DMS153 treated with DMSO at 0.1 percent for 48 hours (cell line): ENCODE measurements at regions not wholly inside any gene's neighbourhood (a gene's known extent, or its start where the extent isn't known, plus 50 kb on each side); places are given as distances from the start of the nearest gene placed in this dataset.

Experiments used
- DNase-seq: peaks from one replicate; lab custom pipeline; 2025; ENCODE audit not compliant: unreplicated experiment; lab: John Stamatoyannopoulos, UW

DNA sequence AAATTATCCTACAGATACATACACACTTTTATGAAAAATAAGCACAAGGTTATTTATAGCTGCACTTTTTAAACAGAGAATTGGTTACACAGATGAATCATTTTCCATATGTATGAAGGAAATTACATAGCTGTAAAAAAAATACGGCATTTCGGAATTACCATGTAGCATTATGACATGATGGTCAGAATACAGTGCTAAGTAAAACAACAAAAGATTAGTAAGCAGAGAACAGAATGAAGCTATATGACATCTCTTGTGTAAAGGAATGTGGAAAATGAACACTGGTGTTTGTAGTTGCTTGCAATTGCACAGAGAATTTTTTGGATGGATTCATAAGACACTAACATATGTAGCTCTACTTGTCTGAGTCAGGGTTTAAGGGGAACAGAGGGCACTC is 1222.0 kb upstream of the PRKX start:
- no peak for DNase-seq

- no peak for DNase-seq
Observed at GRCh38 chrX:4932790-4933189, 1219.3 kb upstream of the PRKX start.

DNA sequence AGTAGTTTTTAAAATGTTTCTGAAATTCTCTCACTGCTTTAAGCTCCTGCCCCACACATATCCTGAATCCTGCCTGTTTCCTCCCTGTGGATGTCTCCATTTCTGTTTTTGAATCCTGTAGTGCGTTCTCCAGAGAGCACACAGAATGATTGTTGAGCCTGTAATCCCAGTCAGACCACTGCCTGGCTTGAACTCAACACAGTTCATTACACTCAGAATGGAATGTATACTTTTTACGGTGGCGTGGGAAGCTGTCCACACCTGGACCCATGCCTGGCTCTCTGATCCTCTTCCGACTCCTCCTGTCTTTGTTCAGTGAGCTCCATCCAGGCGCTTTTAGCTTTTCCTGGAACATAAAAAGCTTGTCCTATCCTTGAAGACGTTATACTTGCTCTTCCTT is 1217.0 kb upstream of the PRKX start:
- no peak for DNase-seq

- no peak for DNase-seq
Observed at GRCh38 chrX:4925911-4926310, 1212.5 kb upstream of the PRKX start.

DNA sequence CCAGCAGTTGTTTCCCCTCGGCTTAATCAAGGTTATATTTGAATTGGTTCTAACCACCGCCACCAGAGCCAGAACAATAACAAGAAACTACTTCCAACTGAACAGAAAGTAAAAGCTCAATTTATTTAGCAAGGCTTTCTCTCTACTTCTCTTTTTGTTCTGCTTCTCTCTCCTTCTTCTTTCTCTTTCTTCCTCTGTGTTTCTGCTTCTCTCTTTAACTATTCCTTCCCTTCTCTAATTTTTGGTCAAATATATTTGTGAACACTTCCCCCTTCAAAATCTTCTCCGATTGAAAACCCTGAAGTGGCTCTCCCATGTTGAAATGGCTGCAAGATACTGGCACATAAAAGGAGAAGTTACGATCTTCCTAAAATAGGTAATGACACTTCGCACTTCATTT is 1195.9 kb upstream of the PRKX start:
- DNase-seq: no peak

- no peak for DNase-seq
Observed at GRCh38 chrX:4905576-4905975, 1192.1 kb upstream of the PRKX start.

DNA sequence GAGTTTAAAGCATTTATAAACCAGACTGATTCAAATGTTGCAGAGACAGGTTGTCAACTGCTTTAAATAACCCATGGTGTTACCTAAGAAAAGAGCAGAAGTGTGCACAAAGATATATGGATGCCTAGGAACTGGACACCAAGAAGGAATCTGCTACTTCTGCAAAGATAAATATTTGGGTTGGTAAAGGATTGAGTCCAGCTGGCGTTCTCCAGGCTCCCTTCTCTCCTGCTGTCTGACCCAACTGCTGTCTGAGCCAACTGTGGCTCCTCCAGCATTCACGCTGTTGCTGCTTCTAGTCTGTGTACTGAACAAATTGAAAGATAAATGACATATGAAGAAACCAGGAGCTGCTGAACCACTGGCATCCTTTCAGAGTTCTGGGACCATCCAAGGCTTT is 1167.8 kb upstream of the PRKX start:
- no peak for DNase-seq

GRCh38 chrX:4878640-4879039 is 1165.2 kb upstream of the PRKX start:
- DNase-seq: no peak

DNA sequence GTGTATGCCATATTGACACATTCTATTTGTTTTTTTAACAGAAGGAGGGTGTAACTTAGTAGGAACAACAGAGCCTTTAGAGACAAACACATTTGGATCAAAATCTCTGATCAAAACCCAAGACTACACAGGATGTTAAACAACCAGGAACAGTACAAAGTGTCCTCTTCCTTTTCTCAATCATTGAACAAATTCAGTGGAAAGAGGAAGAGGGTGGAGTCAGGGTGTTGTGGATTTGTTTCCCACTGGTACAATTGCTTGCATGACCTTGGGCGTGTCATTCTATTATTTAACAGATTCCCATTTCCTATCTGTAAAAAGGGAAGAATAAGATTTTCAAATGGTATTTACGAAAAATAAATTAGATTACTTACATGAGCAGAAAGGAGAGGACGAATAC is 1162.8 kb upstream of the PRKX start:
- DNase-seq: no peak

DNA sequence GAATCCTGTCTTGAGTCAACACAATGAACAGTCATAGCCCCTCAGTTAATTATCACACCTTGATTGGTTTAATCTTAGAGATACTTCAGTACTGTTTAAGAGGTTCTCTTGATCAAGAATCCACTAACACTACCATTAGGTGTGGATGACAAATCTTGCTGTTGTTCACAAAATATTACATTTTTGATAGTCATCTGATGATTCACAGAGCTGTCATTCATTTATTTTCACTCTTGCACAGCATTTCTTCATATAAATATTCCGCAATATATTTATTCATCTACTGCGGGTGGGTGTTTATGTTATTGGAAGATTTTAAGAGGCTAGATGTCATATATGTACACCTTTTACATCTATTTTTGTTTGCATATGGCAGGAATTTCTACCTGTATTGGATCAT is 1138.1 kb upstream of the PRKX start:
- no peak for DNase-seq

- DNase-seq: no peak
Observed at GRCh38 chrX:4850312-4850711, 1136.9 kb upstream of the PRKX start.

DNA sequence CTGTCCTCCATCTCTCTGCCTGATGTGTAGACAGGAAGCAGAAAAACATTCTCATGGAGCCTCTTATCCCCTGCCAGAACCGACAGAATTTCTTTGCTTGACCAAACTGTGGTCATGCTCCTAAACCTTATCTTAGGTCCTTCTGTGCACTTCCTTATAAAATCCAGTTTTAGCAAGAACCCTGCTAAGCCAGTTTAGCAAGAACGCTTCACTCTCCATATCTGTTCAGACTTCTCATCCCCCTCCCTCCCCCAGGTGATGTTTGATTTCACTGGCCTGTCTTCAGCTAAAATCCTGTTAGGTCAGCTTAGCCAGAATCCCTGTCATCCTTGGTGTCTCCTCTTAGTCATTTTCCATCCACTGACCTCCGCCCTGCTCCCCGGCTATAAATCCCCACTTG is 1130.9 kb upstream of the PRKX start:
- DNase-seq: no peak

GRCh38 chrX:4841216-4841745 is 1127.8 kb upstream of the PRKX start:
- no peak for DNase-seq

DNA sequence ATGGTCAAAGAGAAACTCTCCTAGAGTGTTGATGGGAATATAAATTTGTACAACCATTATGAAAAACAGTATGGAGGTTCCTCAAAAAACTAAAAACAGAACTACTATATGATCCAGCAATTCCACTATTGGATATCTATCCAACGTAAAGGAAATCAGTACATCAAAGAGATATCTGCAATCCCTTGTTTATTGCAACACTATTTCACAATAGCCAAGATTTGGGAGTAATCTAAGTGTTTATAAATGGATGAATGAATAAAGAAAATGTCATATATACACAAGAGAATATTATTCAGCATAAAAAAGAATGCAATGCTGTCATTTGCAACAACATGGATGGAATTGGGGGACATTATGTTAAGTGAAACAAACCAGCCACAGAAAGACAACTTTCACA is 1118.1 kb upstream of the PRKX start:
- no peak for DNase-seq

DNA sequence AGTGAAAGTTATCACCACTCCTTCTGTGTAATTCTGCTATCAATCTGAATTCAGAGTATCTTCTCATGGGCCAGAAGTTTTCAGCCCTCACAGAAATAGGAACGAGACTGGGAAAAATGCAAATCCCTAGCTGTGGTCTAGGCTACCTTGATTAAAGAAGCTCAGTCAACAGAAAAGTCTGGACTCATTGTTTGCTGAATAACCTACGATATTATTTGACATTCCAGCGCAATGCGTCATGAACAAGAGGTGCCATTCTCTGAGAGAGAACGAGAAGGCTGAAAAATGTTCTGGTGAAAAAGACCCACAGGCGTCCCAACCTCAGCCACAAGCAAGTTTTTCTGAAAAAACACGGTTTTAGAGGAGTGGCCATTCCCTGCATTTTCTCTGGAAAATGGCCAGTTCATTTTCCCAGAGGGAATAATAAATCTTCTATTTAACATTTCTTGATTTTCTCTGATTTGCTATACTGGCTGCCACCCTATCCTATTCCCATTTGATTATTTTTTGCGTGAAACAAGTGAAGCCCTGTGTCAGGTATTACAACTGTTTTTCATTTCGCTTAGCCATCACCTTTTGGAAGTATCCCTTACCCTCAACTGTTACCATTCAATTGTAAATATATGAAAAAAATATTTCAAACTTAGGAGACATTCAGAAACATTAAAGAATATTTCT is 1117.6 kb upstream of the PRKX start:
- DNase-seq: no peak

- no peak for DNase-seq
Observed at GRCh38 chrX:4825550-4825949, 1112.1 kb upstream of the PRKX start.

- DNase-seq: no peak
Observed at GRCh38 chrX:4809571-4809970, 1096.1 kb upstream of the PRKX start.

DNA sequence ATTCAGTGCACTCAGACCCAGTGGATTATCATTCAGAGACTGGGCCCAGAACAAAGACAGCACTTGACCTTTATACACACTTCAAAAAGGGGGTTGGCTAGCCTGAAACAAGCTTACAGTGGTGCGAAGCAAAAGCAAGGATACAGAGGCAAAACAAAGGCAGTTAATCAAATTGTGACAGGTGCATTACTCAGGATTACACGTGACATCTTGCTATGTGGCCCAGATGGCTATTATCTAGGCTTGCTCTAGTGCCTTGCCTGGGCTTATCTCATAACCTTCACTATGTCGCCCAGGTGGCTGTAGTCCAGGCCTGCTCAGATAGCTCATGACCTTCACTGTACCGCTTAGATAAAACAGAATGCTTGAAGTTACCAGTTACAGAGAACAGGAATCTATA is 1092.1 kb upstream of the PRKX start:
- no peak for DNase-seq

DNA sequence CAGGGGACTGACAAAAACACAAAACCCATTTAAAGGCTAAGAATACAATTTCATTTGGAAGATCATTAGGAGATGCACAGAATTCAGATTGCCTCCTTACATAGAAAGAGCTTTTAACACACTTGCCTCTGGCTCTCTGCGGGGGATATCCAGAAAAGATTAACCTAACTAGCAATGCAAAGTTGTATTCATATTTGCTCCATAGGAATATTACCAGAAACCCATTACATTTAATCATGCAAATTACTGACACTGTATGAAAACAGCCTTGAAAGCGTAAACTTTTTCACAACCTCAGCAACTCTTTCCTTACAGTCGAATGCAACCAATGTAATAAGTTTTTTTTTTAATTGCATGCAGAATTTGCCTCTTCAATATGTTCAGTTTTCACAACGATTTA is 1087.3 kb upstream of the PRKX start:
- DNase-seq: no peak

GRCh38 chrX:4787971-4788370 is 1074.5 kb upstream of the PRKX start:
- no peak for DNase-seq

GRCh38 chrX:4764888-4765287 is 1051.4 kb upstream of the PRKX start:
- no peak for DNase-seq

DNA sequence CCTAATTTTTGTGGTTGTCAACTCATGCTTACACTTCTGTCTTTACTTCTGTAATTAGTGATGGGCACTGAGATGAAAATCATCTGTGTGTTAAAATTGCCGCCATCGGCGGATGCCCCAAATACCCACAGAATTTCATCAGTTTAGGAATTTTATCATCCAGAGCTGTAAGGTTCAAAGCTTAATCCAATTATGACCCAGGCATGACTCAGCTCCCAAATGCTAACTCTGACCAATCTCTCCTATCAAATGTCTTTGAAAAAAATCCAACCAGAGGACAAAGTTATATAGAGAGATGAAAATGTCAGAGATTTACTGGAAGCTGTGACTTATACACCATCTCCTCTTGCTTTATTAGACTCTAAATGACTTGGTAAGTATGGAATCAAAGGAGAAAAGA is 1048.7 kb upstream of the PRKX start:
- DNase-seq: no peak

DNA sequence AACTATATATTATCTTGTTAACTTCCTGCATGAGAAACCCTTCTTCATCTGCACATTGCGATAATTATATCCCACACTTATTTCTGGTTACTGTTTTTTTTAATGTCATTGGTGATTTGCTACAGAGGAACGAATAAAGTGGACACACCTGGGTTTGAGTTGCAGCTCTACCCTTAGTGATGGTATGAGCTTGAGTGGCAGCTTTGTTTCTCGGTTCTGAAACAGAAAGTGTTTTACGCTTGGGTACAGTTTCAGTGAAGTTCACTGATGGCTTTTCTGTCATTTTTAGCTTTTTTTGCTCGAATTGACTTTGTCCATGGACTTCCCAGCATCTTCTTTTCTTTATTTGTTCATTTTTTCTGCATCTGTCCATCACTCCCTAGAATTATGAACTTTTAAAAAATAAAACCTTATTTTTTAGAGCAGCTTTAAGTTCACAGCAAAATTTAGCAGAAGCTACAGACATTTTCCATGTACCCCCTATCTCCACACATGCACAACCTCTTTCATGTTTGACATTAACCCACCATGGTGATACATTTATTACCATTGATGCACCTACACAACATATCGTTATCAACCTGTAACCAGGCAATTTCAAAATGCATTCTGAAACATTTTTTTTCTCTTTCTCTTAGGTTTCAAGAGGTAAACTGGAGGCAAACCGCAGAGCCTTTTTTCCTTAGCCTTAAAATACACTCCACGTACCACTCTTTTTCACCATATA is 1041.6 kb upstream of the PRKX start:
- no peak for DNase-seq
